ENCODE measurements at regions not wholly inside any gene's neighbourhood (a gene's known extent, or its start where the extent isn't known, plus 50 kb on each side); places are given as distances from the start of the nearest gene placed in this dataset.

- Mint-ChIP-seq H3K27ac (no peak overlapping the region), H3K9me3 (peaks cover 40% of the 10 kb centered on the region), H3K4me3 (no peak overlapping the region), H3K4me1 (no peaks in the 10 kb centered on the region), H3K27me3 (ENCODE audit: low read depth) (no peaks in the 10 kb centered on the region), H3K36me3 (ENCODE audit: low read depth) (peaks cover 19% of the 10 kb centered on the region)
- TF ChIP-seq CTCF (IDR thresholded peaks at IDR 0.05; ENCODE audit: unreplicated experiment in 3 of 3): no peak
Observed at GRCh38 chr1:219726480-219727272, 113.8 kb upstream of the ZC3H11B start.

DNA sequence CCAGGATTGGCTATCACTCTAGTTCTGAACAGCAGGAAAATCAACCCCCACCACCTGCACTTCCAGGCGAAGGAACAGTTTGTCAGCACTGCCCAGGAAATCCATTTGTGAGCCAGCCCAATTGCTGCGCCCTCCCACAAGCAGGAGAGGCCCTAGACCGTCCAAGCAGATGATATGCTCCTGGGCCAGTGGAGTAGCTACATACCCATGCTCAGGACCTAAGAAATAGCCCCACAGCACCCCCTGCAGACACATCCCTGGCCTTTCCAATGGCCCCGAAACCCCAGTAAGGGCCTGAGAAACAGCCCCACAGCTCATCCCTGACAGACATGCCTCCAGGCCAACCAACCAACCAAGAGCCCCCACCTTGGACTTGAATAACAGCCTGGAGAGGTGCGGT is 111.5 kb upstream of the ZC3H11B start:
- no peak overlapping the region for H3K4me3 Mint-ChIP-seq
- TF ChIP-seq CTCF (IDR thresholded peaks at IDR 0.05; ENCODE audit: unreplicated experiment in 3 of 3): no peak

GRCh38 chr1:219717536-219717935 is 104.6 kb upstream of the ZC3H11B start:
- Mint-ChIP-seq H3K9me3 (no peaks in the 10 kb centered on the region), H3K36me3 (ENCODE audit: low read depth) (no peaks in the 10 kb centered on the region), H3K27ac (no peak overlapping the region), H3K4me3 (no peak overlapping the region), H3K4me1 (peaks cover 20% of the 10 kb centered on the region), H3K27me3 (ENCODE audit: low read depth) (no peaks in the 10 kb centered on the region)
- no peak for TF ChIP-seq CTCF (IDR thresholded peaks at IDR 0.05; ENCODE audit: unreplicated experiment in 3 of 3)

More for the DNA sequence above, 111.5 kb upstream of the ZC3H11B start:
- Mint-ChIP-seq H3K27ac (no peak overlapping the region), H3K36me3 (ENCODE audit: low read depth) (peaks cover 19% of the 10 kb centered on the region), H3K27me3 (ENCODE audit: low read depth) (no peaks in the 10 kb centered on the region), H3K9me3 (peaks cover 40% of the 10 kb centered on the region), H3K4me1 (no peaks in the 10 kb centered on the region)

GRCh38 chr1:219716611-219717114 is 103.8 kb upstream of the ZC3H11B start:
- no peaks in the 10 kb centered on the region for H3K36me3 Mint-ChIP-seq (ENCODE audit: low read depth)
- H3K27me3 Mint-ChIP-seq (ENCODE audit: low read depth): no peaks in the 10 kb centered on the region
- TF ChIP-seq CTCF (IDR thresholded peaks at IDR 0.05; ENCODE audit: unreplicated experiment in 3 of 3): no peak
- H3K27ac Mint-ChIP-seq: no peak overlapping the region
- H3K9me3 Mint-ChIP-seq: no peaks in the 10 kb centered on the region
- H3K4me3 Mint-ChIP-seq: no peak overlapping the region
- H3K4me1 Mint-ChIP-seq: peaks cover 23% of the 10 kb centered on the region

DNA sequence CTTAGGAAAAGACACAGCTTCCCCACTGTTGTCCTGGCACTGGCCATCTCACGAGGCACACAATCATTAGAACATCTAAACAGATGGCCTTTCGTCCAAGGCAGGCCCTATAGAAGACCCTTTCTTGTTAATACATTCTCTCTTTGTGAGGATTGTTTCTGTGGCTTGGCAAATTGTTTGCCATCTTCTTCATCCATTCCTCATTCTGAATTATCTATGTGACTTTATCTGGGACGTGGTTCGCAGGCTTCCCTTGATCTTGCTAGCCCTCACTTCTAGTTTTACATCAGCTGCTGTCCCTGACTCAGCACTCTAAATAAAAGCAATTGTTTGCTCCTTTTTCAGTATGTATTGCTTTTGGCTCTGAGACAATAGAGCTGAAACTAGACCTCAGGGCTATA is 101.1 kb upstream of the ZC3H11B start:
- peaks cover 4% of the 10 kb centered on the region for H3K9me3 Mint-ChIP-seq
- H3K36me3 Mint-ChIP-seq (ENCODE audit: low read depth): no peaks in the 10 kb centered on the region
- no peak for TF ChIP-seq CTCF (IDR thresholded peaks at IDR 0.05; ENCODE audit: unreplicated experiment in 3 of 3)
- H3K4me1 Mint-ChIP-seq: peaks cover 28% of the 10 kb centered on the region
- peak overlapping the region; percentile 60 to 88 (median 84) for H3K27ac Mint-ChIP-seq
- peaks cover 3% of the 10 kb centered on the region for H3K27me3 Mint-ChIP-seq (ENCODE audit: low read depth)
- peak overlapping the region in 1 of 3 experiments; percentile 8 for H3K4me3 Mint-ChIP-seq

- H3K27me3 Mint-ChIP-seq (ENCODE audit: low read depth): peaks cover 3% of the 10 kb centered on the region
- H3K36me3 Mint-ChIP-seq (ENCODE audit: low read depth): no peaks in the 10 kb centered on the region
- no peak overlapping the region for H3K27ac Mint-ChIP-seq
- H3K4me1 Mint-ChIP-seq: peaks cover 28% of the 10 kb centered on the region
- TF ChIP-seq CTCF (IDR thresholded peaks at IDR 0.05; ENCODE audit: unreplicated experiment in 3 of 3): no peak
- no peak overlapping the region for H3K4me3 Mint-ChIP-seq
- H3K9me3 Mint-ChIP-seq: peaks cover 11% of the 10 kb centered on the region
Observed at GRCh38 chr1:219712506-219712905, 99.6 kb upstream of the ZC3H11B start.

Data from nephron (organoid).